K562 (cell line): ENCODE measurements at regions not wholly inside any gene's neighbourhood (a gene's known extent, or its start where the extent isn't known, plus 50 kb on each side); places are given as distances from the start of the nearest gene placed in this dataset.
"Not testable (repeated sequence)": the region's sequence is repeated elsewhere in the genome, so short reads cannot be mapped to it uniquely, and the experiment has no call there.

Experiments
- ATF7 ChIP-seq: fragments of 450-650 bp; IDR thresholded peaks from 2 replicates; pipeline ENCODE4 v1.7.1; 2014; ENCODE audit warnings: mild to moderate bottlenecking, moderate library complexity
- CXXC5 ChIP-seq: fragments of 250-450 bp; sonication (Bioruptor Pico); IDR thresholded peaks from 2 replicates; pipeline ENCODE4 v1.8.0; 2022; ENCODE audit warnings: inconsistent platforms, mild to moderate bottlenecking, moderate library complexity
- GABPA ChIP-seq: fragments of 200-800 bp; sonication (Bioruptor generic); conservative IDR thresholded peaks from 2 replicates; pipeline ENCODE4 v1.6.1; 2016; ENCODE audit warnings: low read depth, missing genetic modification characterization, missing compliant biosample characterization
- GABPB1 ChIP-seq: sonication (generic); formaldehyde crosslinking; IDR thresholded peaks from 2 replicates; pipeline ENCODE4 v1.8.0; 2022; ENCODE audit warnings: mild to moderate bottlenecking, missing genetic modification reagents
- KDM5B ChIP-seq: fragments of 200-600 bp; sonication (generic); IDR thresholded peaks from 2 replicates; pipeline ENCODE4 v1.6.1; 2012; ENCODE audit warnings: low read depth, mild to moderate bottlenecking, moderate library complexity, low read length, control low read depth, inconsistent platforms; ENCODE audit not compliant: insufficient replicate concordance
- MAZ ChIP-seq, 2 experiments: fragments of 450-650 bp in 1 of 2; sonication (generic) in 1 of 2; formaldehyde crosslinking; IDR thresholded peaks in 1 of 2; conservative IDR thresholded peaks in 1 of 2; 2 replicates each; pipeline versions ENCODE4 v1.4.0 to v1.5.0; 2020; ENCODE audit warnings: mild to moderate bottlenecking in 1 of 2, missing genetic modification reagents in 1 of 2
- MBD2 ChIP-seq: sonication (generic); IDR thresholded peaks from 2 replicates; pipeline ENCODE4 v1.6.1; 2016; ENCODE audit warnings: low read depth, borderline replicate concordance
- MEIS2 ChIP-seq: fragments of 450-650 bp; IDR thresholded peaks from 2 replicates; pipeline ENCODE4 v1.6.1; 2014; ENCODE audit warnings: mild to moderate bottlenecking; ENCODE audit not compliant: partially characterized antibody
- NR2C1 ChIP-seq, 2 experiments: fragments of 450-650 bp; IDR thresholded peaks; 2 replicates each; pipeline ENCODE4 v1.6.1; 2017; ENCODE audit warnings: mild to moderate bottlenecking in 2 of 2, antibody characterized with exemption in 1 of 2, inconsistent platforms in 1 of 2, missing compliant biosample characterization in 1 of 2, missing genetic modification characterization in 1 of 2
- NRF1 ChIP-seq, 2 experiments: fragments of 450-650 bp; IDR thresholded peaks in 1 of 2; conservative IDR thresholded peaks in 1 of 2; 2 replicates each; pipeline ENCODE4 v1.6.1; 2014; ENCODE audit warnings: mild to moderate bottlenecking in 2 of 2
- PHF20 ChIP-seq: fragments of 450-650 bp; IDR thresholded peaks from 2 replicates; pipeline ENCODE4 v1.6.1; 2018; ENCODE audit not compliant: partially characterized antibody
- PHF8 ChIP-seq: fragments of 200-600 bp; sonication (generic); IDR thresholded peaks from 2 replicates; pipeline ENCODE4 v1.6.1; 2012; ENCODE audit warnings: mixed run types, mild to moderate bottlenecking, inconsistent platforms, low read length, moderate library complexity, borderline replicate concordance
- POLR2G ChIP-seq: fragments of 200-400 bp; formaldehyde crosslinking; IDR thresholded peaks from 2 replicates; pipeline ENCODE4 v1.6.1; 2017; ENCODE audit warnings: low read depth, mild to moderate bottlenecking, antibody characterized with exemption, low read length, moderate library complexity
- SIX5 ChIP-seq, 2 experiments: IDR thresholded peaks; 2 replicates each; pipeline ENCODE4 v1.6.1; 2011; ENCODE audit warnings: low read length in 2 of 2, borderline replicate concordance in 1 of 2, low read depth in 1 of 2, mild to moderate bottlenecking in 1 of 2, moderate library complexity in 1 of 2; ENCODE audit not compliant: insufficient read depth in 1 of 2
- ZBTB40 ChIP-seq, 2 experiments: fragments of 450-650 bp in 1 of 2; sonication (generic) in 1 of 2; formaldehyde crosslinking in 1 of 2; IDR thresholded peaks; 2 replicates each; pipeline versions ENCODE4 v1.7.1 to v1.9.0; 2016 to 2022; ENCODE audit warnings: inconsistent platforms in 1 of 2, mild to moderate bottlenecking in 1 of 2, missing genetic modification reagents in 1 of 2
- ZBTB9 ChIP-seq: fragments of 450-650 bp; formaldehyde crosslinking; IDR thresholded peaks from 2 replicates; pipeline ENCODE4 v1.4.0; 2020; ENCODE audit warnings: mild to moderate bottlenecking, moderate library complexity

GRCh38 chr20:30579824-30580438 lies 677.5 kb upstream of the DEFB115 start (continued):
- peak; percentile 52; the same call in 1 of the 2 replicates for TF ChIP-seq CXXC5 (CRISPR knock-in tag)
- not testable (repeated sequence) for TF ChIP-seq NR2C1 (IDR thresholded peaks at IDR 0.05); ZBTB40 (CRISPR knock-in tag; IDR thresholded peaks at IDR 0.05)
- peak; percentile 67 for TF ChIP-seq NR2C1 (tag; IDR thresholded peaks at IDR 0.05)
- TF ChIP-seq NRF1 (conservative IDR thresholded peaks at IDR 0.05 in 1 of 2, IDR thresholded peaks at IDR 0.05 in 1 of 2), result peak; percentile 86 to 88
- TF ChIP-seq GABPA (tag), result peak; percentile 92
- 0 out of 2 replicates have a peak, but pooled peaks have one; percentile 24 for TF ChIP-seq ZBTB9
- peak; percentile 57 to 60 for TF ChIP-seq SIX5 (IDR thresholded peaks at IDR 0.05; ENCODE audit: borderline replicate concordance in 1 of 2, insufficient read depth in 1 of 2, low read depth in 1 of 2, low read length in 2 of 2)
- peak; percentile 51; the same call in 1 of the 2 replicates for TF ChIP-seq MBD2
- peak; percentile 57; the same call in 1 of the 2 replicates for TF ChIP-seq GABPB1
- TF ChIP-seq MAZ (CRISPR knock-in tag; conservative IDR thresholded peaks at IDR 0.05 in 1 of 2, IDR thresholded peaks at IDR 0.05 in 1 of 2), result 0 out of 4 replicates have a peak, but pooled peaks of 1 of the 2 experiments have one; percentile 26
- peak; percentile 27 for TF ChIP-seq KDM5B
- TF ChIP-seq POLR2G, result 0 out of 2 replicates have a peak, but pooled peaks have one; percentile 36
- TF ChIP-seq MEIS2, result peak; percentile 27
- TF ChIP-seq ATF7, result 0 out of 2 replicates have a peak, but pooled peaks have one; percentile 34
- peak; percentile 48; the same call in 1 of the 2 replicates for TF ChIP-seq PHF8
- TF ChIP-seq ZBTB40 (IDR thresholded peaks at IDR 0.05), result peak; percentile 91
- TF ChIP-seq PHF20, result peak; percentile 69
